ENCODE measurements at regions not wholly inside any gene's neighbourhood (a gene's known extent, or its start where the extent isn't known, plus 50 kb on each side); places are given as distances from the start of the nearest gene placed in this dataset.
"Not testable (repeated sequence)": the region's sequence is repeated elsewhere in the genome, so short reads cannot be mapped to it uniquely, and the experiment has no call there.

DNA sequence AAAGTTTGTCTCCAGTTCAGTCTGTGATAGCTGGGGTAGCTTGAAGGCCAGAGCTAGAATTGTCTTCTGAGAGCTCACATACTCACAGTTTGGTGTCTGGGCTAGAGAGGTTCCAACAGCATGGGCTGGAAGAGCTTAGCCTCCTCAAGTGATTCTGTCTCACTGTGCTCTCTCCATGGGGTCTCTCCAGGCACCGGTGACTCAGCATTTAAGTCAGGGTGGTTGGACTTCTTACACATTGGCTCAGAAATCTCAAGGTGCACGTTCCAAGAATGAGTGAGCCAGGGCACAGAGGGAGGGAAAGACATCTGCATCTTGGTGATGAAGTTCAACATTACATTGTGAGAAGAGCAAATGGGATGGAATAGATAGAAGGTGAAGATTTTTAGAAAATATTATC lies 207.3 kb upstream of the DDX18 start:
- no peak for DNase-seq (ENCODE audit: low read depth)
- TF ChIP-seq, protein P1, sequence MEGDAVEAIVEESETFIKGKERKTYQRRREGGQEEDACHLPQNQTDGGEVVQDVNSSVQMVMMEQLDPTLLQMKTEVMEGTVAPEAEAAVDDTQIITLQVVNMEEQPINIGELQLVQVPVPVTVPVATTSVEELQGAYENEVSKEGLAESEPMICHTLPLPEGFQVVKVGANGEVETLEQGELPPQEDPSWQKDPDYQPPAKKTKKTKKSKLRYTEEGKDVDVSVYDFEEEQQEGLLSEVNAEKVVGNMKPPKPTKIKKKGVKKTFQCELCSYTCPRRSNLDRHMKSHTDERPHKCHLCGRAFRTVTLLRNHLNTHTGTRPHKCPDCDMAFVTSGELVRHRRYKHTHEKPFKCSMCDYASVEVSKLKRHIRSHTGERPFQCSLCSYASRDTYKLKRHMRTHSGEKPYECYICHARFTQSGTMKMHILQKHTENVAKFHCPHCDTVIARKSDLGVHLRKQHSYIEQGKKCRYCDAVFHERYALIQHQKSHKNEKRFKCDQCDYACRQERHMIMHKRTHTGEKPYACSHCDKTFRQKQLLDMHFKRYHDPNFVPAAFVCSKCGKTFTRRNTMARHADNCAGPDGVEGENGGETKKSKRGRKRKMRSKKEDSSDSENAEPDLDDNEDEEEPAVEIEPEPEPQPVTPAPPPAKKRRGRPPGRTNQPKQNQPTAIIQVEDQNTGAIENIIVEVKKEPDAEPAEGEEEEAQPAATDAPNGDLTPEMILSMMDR (IDR thresholded peaks at IDR 0.05; ENCODE audit: insufficient read depth, low read length), result no peak
- H3K4me3 ChIP-seq (ENCODE audit: low read depth, low read length), result no peak overlapping the region

DNA sequence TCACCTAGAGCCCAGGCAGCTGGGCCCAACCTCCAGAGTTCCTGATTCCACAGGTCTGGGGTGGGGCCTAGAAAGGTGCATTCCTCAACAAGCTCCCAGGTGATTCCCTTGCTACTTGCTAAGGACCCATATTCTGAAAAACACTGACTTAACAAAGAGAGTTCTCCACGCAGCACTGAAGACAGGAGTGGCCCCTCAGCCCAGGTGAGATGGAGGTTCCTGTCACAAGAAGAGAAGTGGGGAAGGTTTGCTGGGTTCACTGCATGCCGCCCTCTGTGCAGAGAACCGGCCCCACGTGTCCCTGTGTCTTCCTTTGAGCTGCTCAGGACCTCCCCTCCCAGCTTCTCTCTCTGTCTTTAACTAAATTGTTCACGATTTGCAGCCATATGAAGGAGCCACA lies 201.4 kb upstream of the DDX18 start:
- TF ChIP-seq, protein P1 (IDR thresholded peaks at IDR 0.05; ENCODE audit: insufficient read depth, low read length), result no peak
- no peak overlapping the region for H3K4me3 ChIP-seq (ENCODE audit: low read depth, low read length)

DNA sequence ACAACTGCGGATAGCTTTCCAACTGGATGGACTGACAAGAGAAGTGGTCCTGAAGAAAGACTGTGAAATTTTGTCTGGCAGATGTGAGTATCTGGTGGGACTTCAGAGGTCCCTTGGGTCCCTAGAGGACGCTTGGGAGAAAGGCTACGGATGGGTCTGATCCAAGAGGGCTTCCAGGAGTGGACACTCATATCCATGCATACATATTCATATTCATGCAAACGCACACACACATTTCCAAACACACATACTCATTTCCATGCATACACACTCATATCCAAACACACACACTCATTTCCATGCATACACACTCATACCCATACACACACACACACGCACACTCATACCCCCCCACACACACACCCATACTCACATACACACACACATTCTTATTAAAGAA lies 200.2 kb upstream of the DDX18 start:
- no peak for DNase-seq (ENCODE audit: low read depth)
- H3K4me3 ChIP-seq (ENCODE audit: low read depth, low read length), result no peak overlapping the region
- TF ChIP-seq, protein P1 (IDR thresholded peaks at IDR 0.05; ENCODE audit: insufficient read depth, low read length), result no peak

More for the DNA sequence above, 201.4 kb upstream of the DDX18 start:
- no peak for DNase-seq (ENCODE audit: low read depth)

DNA sequence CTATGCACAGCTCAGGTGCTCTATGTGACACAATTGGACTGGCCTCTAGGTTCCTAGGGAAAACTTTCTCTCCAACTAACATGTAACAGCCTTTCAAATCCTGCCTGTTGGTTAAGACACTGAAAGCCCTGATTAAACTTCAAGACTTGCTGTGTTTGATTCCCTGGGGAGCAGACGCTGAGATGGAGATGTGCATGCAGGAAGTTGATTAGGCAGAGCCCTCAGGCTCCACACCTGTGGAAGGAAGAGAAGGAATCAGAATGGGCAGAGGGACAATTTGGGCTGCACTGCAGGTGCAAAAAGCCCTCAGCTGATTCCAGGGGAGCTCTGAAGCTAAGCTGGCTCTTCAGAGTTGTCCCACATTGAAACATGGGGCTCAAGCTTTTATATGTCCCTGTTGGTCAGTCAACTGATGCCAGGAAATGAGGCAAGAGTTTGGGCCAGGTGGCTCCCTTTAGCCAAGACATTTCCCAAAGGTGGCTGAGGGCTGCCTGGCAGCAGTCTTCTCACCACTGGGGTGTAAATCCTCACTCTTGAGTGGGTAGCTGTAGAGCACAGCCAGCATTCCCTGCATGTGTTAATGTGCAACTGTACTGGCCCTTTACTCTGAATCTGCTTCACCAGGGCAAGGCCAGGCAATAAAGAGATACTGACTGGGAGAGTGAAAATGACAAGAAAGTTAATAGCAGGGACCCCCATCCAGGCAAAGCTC lies 199.5 kb upstream of the DDX18 start:
- H3K4me3 ChIP-seq (ENCODE audit: low read depth, low read length), result no peak overlapping the region
- TF ChIP-seq, protein P1 (IDR thresholded peaks at IDR 0.05; ENCODE audit: insufficient read depth, low read length), result no peak
- DNase-seq (ENCODE audit: low read depth), result no peak

DNA sequence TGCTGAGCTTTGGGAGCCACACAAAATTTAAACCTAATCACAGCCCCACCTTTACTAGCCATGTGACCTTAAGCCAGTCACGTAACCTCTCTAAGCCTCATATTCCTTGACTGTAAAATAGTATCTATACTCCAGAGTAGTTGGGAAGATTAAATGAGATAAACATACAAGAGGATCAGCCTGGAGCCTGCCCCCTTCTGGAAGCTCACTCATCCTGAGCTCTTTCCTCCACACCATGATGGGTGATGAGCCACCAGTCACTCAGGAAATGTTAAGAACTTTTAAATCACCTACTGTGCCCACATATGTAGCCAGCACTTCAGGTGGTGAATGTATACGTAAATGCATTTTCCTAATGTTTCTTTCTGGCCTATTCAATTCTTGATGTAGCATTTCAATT lies 195.9 kb upstream of the DDX18 start:
- TF ChIP-seq, protein P1 (IDR thresholded peaks at IDR 0.05; ENCODE audit: insufficient read depth, low read length), result no peak
- H3K4me3 ChIP-seq (ENCODE audit: low read depth, low read length), result no peak overlapping the region
- DNase-seq (ENCODE audit: low read depth), result no peak

DNA sequence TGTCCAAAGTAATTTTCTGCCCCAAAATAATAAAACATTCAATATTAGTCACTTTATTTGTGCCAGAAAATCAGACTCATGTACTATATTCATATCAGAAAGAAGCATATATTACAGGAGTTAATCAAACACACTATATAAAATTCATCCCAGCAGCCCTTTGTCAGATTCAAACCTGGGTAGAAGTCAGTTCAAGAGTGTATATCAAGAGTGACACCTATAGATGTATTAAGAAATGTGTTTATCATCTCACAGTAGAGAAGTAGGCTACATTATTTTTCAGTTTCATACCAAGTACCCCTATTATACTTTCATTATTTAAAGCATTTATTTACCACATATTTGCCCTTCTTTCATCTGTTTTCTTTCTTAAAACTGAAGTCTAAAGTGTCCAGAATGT lies 193.2 kb upstream of the DDX18 start:
- no peak for DNase-seq (ENCODE audit: low read depth)
- no peak overlapping the region for H3K4me3 ChIP-seq (ENCODE audit: low read depth, low read length)
- TF ChIP-seq, protein P1 (IDR thresholded peaks at IDR 0.05; ENCODE audit: insufficient read depth, low read length), result no peak

DNA sequence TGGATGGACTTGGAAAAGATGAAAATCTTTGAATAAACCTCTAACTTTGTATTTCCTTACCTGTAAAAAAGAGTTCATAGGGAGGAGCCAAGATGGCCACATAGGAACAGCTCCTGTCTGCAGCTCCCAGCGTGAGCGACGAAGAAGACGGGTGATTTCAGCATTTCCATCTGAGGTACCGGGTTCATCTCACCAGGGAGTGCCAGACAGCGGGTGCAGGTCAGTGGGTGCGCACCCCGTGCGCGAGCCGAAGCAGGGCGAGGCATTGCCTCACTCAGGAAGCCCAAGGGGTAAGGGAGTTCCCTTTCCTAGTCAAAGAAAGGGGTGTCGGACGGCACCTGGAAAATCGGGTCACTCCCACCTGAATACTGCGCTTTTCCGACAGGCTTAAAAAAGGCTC lies 191.3 kb upstream of the DDX18 start:
- DNase-seq (ENCODE audit: low read depth), result not testable (repeated sequence)

More for the DNA sequence above, 191.3 kb upstream of the DDX18 start:
- not testable (repeated sequence) for H3K4me3 ChIP-seq (ENCODE audit: low read depth, low read length)
